ENCODE measurements at regions not wholly inside any gene's neighbourhood (a gene's known extent, or its start where the extent isn't known, plus 50 kb on each side); places are given as distances from the start of the nearest gene placed in this dataset.
"Not testable (repeated sequence)": the region's sequence is repeated elsewhere in the genome, so short reads cannot be mapped to it uniquely, and the experiment has no call there.

DNA sequence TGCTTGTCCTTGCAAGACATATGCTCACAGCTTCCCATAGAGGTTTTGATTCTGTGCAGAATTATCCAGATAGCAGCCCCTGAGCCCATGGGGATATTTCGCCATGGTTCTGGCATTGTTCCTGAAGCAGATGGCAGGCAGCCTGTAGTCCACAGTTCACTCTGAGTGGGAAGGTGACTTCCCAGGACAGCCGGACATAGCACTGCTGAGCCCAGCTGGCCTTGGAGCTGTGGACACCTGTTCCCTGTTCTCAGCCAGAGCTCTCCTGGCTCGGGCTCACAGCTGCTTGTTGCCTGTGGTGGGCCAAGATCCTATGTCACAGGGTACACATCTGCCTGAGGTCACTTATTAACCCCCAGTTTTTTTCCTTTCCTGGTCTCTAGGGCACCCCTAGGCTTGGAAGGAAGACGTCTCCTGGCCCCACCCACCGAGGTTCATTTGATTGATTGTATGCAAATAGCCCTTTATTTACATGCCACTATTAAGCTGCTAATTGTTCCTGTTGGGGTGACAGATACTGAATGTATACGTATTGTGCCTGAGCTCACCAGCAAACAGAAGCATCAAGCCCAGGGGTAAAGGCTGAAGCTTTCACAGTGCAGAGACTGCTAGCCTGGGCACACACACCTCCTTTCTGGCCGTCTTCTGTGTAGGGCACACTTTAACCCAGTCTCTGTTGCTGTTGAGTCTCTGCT lies 96.6 kb upstream of the DMRT1 start:
- Histone ChIP-seq H3K4me3 (ENCODE audit: low read length) (no peak overlapping the region), H3K4me1 (ENCODE audit: insufficient read depth, low read length) (peaks cover 13% of the 10 kb centered on the region), H3K9me3 (ENCODE audit: low read depth, low read length) (no peaks in the 10 kb centered on the region), H3K27me3 (ENCODE audit: insufficient read depth, low read length) (no peaks in the 10 kb centered on the region)

DNA sequence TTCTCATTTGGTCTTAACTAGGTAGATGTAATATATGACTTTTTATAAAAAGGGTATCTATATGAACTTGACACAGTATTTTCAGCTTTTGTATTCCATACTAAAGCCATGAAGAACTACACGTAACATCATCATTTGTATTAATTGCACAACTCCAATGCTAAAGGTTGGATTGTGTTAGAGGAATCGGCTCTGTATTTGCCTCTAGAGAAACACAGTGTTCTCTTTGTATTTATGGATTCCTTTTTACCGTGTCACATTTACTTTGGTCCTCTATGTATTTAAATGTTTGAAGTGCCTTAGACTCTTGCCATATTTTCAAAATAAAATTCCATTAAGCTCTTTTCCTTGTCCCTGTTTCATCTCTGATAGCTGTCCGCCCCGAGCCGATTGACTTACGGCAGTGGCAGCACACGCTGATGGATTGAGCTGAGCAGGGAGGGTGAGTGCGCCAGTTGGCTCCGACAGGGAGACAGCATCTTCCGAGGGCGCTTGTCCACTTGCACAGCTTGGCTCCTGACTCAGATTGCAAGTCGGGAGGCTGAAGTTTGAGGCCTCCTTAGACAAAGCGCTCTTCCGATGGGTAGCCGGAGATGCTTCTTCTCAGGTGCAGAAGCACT lies 95.6 kb upstream of the DMRT1 start:
- Histone ChIP-seq H3K27me3 (ENCODE audit: insufficient read depth, low read length) (no peaks in the 10 kb centered on the region), H3K4me1 (ENCODE audit: insufficient read depth, low read length) (peaks cover 22% of the 10 kb centered on the region), H3K4me3 (ENCODE audit: low read length) (no peak overlapping the region), H3K9me3 (ENCODE audit: low read depth, low read length) (no peaks in the 10 kb centered on the region)

DNA sequence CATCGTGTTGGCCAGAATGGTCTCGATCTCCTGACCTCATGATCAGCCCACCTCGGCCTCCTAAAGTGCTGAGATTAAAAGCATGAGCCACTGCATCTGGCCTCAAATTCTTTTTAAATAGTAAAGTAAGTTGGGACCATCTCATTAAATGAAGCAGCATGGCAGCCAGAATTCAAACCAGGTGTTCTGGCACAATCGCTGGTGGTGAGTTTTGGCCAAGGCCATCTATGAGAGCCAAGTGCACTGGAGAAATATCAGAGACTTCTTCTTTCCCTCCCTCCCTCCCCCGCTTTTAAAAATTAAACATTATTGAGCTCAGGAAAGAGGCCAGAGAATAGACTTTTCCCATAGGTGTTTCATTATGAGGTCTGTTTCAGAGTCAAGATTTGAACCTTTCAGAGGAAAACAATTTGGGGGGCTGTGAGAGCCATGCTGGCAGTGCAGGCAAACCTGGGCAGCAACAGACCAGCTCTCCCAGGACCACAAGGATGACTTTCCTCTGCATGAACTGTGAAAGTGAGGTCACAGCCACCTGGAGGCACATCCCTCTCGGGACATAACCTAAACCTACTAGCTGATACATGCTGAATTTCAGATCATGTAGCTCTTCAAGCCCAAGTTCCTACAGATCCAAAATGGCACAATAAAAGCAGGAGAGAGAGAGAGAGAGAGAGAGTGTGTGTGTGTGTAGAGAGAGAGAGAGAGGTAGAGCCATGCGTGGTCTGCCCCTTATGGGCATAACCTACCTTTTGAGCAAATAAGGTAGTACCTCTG lies 94.6 kb upstream of the DMRT1 start:
- Histone ChIP-seq H3K27me3 (ENCODE audit: insufficient read depth, low read length) (no peaks in the 10 kb centered on the region), H3K9me3 (ENCODE audit: low read depth, low read length) (no peaks in the 10 kb centered on the region), H3K4me1 (ENCODE audit: insufficient read depth, low read length) (peaks cover 24% of the 10 kb centered on the region), H3K4me3 (ENCODE audit: low read length) (no peak overlapping the region)

DNA sequence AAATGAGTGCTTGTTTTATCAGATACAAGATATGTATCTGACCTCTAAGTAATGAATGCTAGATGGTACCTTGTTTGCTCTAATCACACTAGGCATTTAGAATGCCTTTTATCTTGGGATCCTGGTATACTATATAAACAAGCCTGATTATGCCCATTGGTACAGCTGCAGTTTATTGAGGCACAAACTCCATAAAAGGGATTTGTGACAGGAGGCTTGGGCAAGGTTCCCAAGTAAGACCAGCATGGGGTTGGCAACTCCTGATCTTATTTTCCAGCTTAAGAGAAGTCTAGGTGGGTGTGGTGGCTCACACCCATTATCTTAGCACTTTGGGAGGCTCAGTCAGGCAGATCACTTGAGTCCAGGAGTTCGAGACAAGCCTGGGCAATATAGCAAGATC lies 93.9 kb upstream of the DMRT1 start:
- Histone ChIP-seq H3K4me3 (ENCODE audit: low read length) (no peak overlapping the region), H3K27me3 (ENCODE audit: insufficient read depth, low read length) (no peaks in the 10 kb centered on the region), H3K9me3 (ENCODE audit: low read depth, low read length) (no peaks in the 10 kb centered on the region), H3K4me1 (ENCODE audit: insufficient read depth, low read length) (peaks cover 24% of the 10 kb centered on the region)

DNA sequence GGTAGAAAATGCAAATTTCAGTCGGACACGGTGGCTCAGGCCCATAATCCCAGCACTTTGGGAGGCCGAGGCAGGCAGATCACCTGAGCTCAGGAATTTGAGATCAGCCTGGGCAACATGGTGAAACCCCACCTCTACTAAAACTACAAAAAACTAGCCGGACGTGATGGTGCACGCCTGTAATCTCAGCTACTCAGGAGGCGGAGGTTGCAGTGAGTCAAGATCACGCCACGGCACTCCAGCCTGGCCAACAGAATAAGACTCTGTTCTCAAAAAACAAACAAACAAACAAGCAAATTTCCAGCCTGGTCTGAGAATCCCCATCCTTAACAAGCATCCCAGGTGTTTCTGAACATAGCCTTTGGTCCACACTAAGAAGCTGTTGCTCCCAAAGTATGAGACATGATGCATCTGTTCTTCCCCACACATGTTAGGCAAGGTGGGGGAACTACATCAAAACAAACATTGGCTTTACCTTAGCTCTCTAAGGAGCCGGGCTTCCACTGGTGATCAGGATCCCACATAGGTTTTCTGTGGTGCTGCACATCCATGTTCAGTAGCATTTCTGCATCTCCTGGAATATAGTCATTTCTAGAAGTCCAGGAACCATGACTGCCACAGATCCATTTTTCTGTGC lies 92.5 kb upstream of the DMRT1 start:
- Histone ChIP-seq H3K4me1 (ENCODE audit: insufficient read depth, low read length) (peaks cover 24% of the 10 kb centered on the region), H3K27me3 (ENCODE audit: insufficient read depth, low read length) (no peaks in the 10 kb centered on the region), H3K4me3 (ENCODE audit: low read length) (no peak overlapping the region), H3K9me3 (ENCODE audit: low read depth, low read length) (no peaks in the 10 kb centered on the region)

DNA sequence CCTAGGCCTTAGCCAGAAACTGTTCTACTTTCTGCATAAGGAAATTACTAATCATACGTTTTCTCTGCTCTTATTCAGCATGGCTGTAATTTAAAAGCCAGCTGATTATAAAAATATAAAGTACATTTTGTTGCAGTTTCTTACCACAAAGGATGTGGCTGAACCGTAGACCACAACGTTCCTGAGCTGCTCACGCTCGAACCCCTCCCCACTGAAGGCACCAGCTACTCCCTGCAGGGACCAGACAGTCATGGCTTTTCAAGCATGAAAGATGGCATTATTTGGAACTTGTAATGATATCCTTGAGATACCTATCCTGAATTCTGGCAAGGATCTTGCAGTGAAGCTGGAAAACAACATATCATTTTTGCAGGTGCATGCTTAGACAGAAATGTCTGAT lies 91.8 kb upstream of the DMRT1 start:
- H3K4me3 ChIP-seq (ENCODE audit: low read length), result no peak overlapping the region
- H3K27me3 ChIP-seq (ENCODE audit: insufficient read depth, low read length), result no peaks in the 10 kb centered on the region
- peaks cover 24% of the 10 kb centered on the region for H3K4me1 ChIP-seq (ENCODE audit: insufficient read depth, low read length)
- no peaks in the 10 kb centered on the region for H3K9me3 ChIP-seq (ENCODE audit: low read depth, low read length)

DNA sequence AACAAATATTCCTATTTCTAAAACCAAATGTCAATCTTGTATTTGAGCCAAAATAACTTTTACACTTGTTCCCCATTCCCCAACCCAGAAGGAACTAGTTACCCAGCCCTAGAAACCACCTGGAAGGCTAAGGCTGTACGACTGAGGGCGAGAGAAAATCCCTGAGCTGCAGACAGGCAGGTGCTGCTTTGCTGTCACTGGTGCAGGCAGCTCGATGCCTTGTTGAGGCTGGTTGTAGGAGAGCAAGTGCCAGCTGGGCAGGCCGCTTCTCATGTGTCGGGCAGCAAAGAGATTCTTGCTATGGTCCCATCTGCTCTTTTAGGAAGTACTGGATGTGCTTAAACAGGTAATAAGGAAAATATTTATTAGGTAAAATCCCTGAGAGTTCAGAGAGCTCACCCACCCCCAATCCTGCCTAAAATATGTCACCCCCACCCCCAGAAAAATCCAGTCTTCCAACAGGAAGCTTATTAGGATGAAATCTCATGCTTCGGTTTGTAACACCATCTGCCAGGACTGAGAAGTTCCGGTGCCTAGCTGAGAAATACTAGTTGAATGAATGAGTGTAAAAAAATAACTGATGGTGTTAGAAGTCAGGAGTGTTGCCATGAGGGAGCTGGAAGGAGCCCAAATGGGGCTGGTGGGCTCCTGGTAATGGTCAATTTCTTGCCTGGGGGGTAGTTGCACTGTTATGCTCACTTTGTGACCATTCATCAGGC lies 91.1 kb upstream of the DMRT1 start:
- Histone ChIP-seq H3K27me3 (ENCODE audit: insufficient read depth, low read length) (no peaks in the 10 kb centered on the region), H3K4me3 (ENCODE audit: low read length) (no peak overlapping the region), H3K4me1 (ENCODE audit: insufficient read depth, low read length) (peaks cover 24% of the 10 kb centered on the region), H3K9me3 (ENCODE audit: low read depth, low read length) (no peaks in the 10 kb centered on the region)

DNA sequence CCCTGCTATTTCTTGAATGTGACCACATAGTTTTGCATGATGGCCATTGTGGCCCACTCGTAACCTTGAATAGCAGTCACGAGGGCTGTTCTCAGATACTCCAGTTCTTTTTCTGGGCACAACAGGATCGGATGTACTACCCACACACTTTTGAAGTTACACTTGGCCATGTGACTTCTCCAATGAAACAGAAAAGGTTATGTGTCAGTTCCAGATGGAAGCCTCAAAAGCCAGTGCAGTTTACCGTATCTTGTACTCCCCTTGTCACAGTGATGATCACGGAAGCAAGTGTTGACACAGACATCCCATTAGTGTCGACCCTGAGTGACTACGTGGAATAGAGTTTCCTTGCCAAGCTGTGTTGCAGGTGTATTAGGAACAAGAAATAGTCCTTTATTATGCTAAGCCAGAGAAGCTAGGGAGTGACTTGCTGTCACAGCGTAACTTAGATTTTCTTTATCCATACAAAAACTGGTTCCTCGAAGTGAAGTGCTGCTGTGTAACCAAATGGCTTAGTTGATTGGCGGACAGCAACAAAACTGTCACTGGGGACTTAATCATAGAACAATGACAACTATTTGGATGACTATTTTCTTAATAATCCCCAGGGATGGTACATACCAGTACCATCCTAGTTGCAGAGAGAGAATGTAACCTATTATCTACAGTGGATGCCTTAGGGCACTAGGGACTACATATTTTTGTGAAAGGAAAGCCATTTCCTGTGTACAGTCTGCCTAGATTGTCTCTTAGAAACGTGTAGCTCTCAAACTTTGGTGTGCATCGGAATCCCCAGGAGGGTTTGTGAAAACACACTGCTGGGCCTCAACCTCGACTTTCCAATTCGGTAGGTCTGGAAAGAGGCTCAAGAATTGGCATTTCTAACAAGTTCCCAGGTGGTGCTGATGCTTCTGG lies 90.1 kb upstream of the DMRT1 start:
- Histone ChIP-seq H3K4me3 (ENCODE audit: low read length) (no peak overlapping the region), H3K27me3 (ENCODE audit: insufficient read depth, low read length) (no peaks in the 10 kb centered on the region), H3K9me3 (ENCODE audit: low read depth, low read length) (no peaks in the 10 kb centered on the region), H3K4me1 (ENCODE audit: insufficient read depth, low read length) (peaks cover 33% of the 10 kb centered on the region)

DNA sequence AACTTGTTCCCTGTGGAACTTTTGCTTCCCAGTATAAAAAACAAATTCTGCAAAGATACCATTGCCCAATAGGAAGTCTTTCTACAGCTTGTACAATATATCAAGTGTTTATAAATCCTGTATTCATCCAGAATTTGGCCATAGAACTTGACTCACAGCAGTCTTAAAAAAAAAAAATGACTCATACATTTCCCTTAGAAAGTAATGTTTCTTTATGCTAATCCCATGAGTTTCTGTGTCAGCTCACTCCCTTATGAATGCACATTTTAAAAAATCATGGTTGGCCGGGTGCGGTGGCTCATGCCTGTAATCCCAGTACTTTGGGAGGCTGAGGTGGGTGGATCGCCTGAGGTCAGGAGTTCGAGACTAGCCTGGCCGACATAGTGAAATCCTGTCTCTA lies 89.3 kb upstream of the DMRT1 start:
- H3K27me3 ChIP-seq (ENCODE audit: insufficient read depth, low read length), result no peaks in the 10 kb centered on the region
- no peak overlapping the region for H3K4me3 ChIP-seq (ENCODE audit: low read length)
- H3K9me3 ChIP-seq (ENCODE audit: low read depth, low read length), result no peaks in the 10 kb centered on the region
- peaks cover 36% of the 10 kb centered on the region for H3K4me1 ChIP-seq (ENCODE audit: insufficient read depth, low read length)

DNA sequence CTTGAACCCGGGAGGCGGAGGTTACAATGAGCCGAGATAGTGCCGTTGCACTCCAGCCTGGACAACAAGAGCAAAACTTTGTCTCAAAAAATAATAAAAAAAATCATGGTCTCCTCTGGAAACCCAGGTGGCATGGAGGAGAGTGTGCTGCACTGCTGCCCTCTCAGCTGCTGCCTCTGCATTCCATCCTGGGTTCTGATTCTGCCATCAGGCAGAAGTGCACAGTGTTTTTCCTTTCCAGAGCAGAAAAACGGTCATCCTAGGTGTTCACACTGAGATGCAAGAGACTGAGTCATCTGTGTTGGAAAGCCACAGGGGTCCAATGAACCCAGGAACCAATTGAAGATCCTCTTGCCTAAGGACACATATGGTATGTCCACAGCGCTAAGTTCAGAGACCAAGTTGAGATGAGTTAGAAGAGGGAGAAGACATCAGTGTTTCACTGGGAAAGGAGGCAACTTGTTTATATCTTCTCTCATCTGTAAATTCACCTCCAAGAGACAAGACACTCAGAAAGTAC lies 88.8 kb upstream of the DMRT1 start:
- H3K27me3 ChIP-seq (ENCODE audit: insufficient read depth, low read length), result no peaks in the 10 kb centered on the region
- no peak overlapping the region for H3K4me3 ChIP-seq (ENCODE audit: low read length)
- no peaks in the 10 kb centered on the region for H3K9me3 ChIP-seq (ENCODE audit: low read depth, low read length)
- H3K4me1 ChIP-seq (ENCODE audit: insufficient read depth, low read length), result peaks cover 36% of the 10 kb centered on the region

DNA sequence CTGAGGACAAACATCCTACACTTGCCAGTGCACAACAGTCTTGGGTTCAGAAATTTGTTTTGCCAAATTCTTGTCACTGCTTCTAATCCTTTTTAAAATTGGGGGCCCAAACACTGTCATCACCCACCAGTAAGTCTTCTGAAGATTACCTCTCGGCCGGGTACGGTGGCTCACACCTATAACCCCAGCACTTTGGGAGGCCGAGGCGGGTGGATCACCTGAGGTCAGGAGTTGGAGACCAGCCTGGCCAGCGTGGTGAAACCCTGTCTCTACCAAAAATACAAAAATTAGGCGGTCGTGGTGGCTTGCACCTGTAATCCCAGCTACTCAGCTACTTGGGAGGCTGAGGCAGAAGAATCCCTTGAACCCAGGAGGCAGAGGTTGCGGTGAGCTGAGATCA lies 87.8 kb upstream of the DMRT1 start:
- not testable (repeated sequence) for H3K27me3 ChIP-seq (ENCODE audit: insufficient read depth, low read length); H3K4me3 ChIP-seq (ENCODE audit: low read length); H3K9me3 ChIP-seq (ENCODE audit: low read depth, low read length)
- peaks cover 35% of the 10 kb centered on the region for H3K4me1 ChIP-seq (ENCODE audit: insufficient read depth, low read length)

DNA sequence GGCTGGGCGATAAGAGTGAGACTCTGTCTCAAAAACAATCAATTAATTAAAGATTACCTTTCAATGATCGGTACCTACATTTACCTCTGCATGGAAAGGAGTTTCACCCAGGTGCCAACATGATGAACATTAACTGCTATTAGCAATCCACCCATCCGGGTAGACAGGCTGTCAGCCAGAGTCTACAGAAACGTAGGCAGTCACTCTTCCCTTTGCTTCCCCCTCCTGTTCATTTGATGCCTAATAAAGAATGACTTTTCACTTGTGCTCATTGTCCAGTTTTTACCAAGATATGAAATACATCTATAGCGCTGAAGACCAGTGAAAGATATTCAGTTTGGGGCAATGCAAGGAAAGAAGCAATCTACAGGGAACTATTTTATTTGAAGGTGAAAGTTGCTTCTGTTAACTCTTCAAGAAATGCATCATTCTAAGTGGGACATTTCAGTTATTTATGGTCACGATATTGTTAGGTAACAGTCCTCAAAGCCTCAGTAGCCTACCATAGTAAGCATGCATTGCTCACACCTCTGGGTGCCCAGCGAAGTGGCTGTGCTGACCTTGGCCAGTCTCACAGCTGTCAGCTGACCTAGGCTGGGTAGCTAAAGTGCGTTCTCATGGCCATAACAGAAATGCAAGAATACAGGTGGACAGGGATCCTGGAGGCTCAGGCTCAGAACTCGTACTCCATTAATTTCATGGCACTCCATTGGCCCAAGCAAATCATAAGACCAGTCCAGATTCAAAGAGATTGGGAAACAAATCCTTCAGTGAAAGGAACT lies 87.2 kb upstream of the DMRT1 start:
- H3K4me3 ChIP-seq (ENCODE audit: low read length), result no peak overlapping the region
- H3K4me1 ChIP-seq (ENCODE audit: insufficient read depth, low read length), result peaks cover 29% of the 10 kb centered on the region
- H3K9me3 ChIP-seq (ENCODE audit: low read depth, low read length), result no peaks in the 10 kb centered on the region
- H3K27me3 ChIP-seq (ENCODE audit: insufficient read depth, low read length), result no peaks in the 10 kb centered on the region

Data from mononuclear cell (primary cell).